ENCODE measurements at regions not wholly inside any gene's neighbourhood (a gene's known extent, or its start where the extent isn't known, plus 50 kb on each side); places are given as distances from the start of the nearest gene placed in this dataset.
A peak's percentile ranks its signal among the peaks of the same experiment; 100 is the strongest.

DNA sequence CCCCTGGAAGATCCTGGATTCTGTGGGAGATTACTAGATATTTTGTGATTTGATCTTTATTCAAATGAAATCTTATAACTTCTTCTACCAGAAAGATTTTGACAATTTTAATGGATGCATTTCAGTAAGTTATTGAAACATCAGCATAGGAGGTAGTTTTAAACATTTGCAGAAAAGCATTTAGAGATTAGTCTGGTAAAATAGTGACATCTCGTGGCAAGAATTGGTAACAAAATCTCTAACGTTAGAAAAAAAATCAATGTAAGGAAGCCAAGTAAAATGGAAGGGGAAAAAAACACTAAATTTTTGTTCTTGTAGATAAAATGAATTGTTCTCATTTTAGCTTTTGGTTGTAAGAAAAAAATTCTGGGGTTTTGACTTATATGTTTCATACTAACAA lies 73.3 kb downstream of the TASL start:
- peak; percentile 75 for DNase-seq

DNA sequence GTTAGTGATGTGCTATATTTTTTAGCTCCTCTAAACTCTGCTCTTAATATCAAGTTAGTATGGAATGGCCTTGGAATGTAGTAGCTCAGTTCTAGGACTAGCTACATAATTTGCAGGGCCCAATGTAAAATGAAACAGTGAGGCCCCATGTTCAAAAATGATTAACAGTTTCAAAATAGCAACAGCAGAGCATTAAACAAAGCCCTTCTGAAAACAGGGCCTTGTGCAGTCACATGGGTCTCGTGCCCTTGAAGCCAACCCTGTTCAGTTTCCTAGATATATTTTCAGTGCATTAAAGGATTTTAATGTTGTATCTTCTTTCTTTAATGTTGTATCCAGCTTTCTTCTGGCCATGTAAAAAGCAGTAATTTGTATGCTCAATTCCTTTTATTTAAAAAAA lies 82.1 kb downstream of the TASL start:
- no peak for DNase-seq

DNA sequence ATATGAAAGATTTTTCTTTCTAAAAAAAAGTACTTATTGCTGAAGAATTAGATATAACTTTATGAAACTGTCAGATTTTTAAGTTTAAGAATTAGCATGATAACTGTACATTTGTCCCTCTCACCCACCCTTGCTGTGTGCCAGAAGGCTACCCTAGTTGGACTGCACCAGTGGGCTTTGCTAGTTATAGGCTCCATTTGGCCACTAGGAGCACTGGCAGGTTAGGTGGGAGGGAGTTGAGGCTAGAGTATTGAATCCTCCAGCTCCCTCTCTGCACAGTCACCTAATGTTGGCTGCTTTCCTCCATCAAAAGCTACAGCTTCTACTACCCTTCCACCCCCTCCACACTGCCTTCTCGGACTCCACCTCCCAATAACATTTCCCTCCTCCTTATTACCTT lies 84.2 kb downstream of the TASL start:
- no peak for DNase-seq

DNA sequence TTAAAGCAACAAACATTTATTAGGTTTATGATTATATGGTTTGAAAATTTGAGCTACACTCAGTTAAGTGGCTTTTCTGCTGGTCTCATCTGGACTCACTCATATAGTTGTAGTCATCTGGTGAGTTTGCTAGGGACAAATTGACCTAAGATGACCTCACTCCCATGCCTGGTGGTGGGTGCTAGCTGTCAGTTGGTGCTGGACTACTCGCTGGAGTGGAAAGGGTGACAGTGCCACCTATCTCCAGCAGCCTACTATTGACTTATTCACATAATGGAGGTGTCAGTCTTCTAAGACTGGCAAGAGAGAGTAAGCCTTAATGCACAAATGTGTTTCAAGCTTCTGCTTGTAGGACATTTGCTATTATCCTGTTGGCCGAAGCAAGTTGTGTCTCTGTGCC lies 88.2 kb downstream of the TASL start:
- no peak for DNase-seq

DNA sequence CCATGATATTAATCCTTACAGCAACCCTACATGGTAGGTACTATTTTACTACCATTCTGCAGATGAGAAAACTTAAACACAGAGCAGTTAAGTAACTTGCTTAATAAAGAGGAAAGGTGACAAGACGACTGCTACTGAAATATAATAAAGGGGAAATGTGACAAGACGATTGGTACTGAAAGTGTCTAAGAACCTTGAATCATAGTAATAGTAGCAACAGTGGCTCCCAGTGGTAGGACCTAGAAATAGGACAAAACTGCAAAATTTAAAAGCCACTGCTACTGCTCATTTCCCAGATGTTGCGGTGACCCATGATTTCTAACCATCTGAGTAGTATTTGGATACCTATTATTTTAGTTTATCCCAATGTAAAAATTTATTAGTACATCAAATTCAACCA lies 89.5 kb downstream of the TASL start:
- no peak for DNase-seq

DNA sequence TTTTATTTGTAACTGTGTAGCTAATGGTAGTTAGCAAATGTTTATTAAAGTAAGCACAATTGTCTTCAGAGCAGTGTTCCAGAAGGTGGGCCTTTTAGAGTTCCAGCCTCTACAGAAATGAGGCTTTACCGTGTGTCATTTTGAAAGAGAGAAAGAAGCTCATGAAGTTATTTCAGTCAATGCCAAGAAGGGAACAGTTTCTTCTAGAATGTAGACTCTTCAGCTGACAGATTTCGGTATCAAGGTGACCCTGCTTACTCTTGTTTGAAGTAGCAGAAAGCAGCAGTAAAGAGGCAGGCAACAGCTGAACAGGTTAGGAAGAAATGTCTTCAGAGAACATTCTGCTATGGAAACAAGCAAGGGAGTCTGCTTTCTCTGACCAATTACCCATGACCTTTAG lies 93.6 kb downstream of the TASL start:
- no peak for DNase-seq

DNA sequence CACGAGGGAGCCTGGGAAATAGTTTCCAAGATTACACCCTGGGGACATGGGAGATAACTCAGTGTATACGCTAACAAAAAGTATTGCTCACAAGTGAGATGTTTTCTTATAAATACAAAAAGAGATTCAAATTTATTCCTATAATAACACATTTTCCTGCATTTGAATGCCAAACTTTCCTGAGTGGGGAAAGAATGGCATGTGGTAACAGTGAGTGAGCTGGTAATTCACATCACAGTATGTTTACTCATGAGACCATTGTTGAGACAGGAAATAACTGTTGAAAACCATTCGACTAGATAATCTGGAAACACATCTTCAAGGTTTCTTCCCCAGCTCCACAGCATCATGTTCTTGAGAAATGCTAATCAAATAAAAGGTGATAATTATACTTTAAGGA lies 109.1 kb downstream of the TASL start:
- no peak for DNase-seq

Data from eye (tissue), 1 donor.